Activated T-cell treated with anti-CD3 and anti-CD28 coated beads, Interleukin-2, amount 50 U/mL, for 48 hours (primary cell): ENCODE measurements at regions not wholly inside any gene's neighbourhood (a gene's known extent, or its start where the extent isn't known, plus 50 kb on each side); places are given as distances from the start of the nearest gene placed in this dataset.
"Not testable (repeated sequence)": the region's sequence is repeated elsewhere in the genome, so short reads cannot be mapped to it uniquely, and the experiment has no call there.

Experiments used
- DNase-seq, 2 experiments: peaks; one replicate each; pipeline ENCODE4 v3.0.0-alpha.2; 2020

DNA sequence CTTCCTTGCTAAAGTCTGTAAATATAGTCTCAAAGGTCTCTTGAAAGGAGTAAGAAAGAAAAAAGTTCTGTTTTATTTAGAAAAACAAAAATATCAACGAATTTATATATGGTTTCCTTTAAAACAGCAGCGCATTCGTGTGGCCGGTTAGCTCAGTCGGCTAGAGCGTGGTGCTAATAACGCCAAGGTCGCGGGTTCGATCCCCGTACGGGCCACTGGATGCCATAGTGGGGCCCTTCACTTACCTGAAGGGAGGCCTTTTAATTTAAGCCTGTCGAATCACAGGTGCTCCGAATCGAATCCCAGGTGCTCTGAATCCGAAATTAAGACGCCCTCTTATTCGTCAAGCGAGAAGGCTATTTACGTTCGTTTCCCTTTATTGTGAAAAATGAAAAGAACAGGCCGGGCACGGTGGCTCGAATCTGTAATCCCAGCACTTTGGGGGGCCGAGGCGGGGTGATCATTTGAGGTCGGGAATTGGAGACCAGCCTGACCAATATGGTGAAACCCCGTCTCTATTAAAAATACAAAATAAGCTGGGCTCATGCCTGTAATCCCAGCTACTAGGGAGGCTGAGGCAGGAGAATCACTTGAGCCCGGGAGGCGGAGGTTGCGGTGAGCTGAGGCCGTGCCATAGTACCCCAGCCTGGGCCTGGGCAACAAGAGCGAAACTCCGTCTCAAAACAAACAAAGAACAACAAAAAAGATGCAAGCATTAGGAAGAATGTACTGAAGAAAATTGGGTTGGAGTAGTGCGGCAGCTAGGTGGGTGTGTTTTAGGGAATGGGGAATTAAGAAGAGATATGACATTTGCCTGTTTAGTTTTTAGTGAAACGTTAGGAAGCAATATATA, 195.8 kb upstream of the ZNF184 start:
- DNase-seq: peak; percentile 86

DNA sequence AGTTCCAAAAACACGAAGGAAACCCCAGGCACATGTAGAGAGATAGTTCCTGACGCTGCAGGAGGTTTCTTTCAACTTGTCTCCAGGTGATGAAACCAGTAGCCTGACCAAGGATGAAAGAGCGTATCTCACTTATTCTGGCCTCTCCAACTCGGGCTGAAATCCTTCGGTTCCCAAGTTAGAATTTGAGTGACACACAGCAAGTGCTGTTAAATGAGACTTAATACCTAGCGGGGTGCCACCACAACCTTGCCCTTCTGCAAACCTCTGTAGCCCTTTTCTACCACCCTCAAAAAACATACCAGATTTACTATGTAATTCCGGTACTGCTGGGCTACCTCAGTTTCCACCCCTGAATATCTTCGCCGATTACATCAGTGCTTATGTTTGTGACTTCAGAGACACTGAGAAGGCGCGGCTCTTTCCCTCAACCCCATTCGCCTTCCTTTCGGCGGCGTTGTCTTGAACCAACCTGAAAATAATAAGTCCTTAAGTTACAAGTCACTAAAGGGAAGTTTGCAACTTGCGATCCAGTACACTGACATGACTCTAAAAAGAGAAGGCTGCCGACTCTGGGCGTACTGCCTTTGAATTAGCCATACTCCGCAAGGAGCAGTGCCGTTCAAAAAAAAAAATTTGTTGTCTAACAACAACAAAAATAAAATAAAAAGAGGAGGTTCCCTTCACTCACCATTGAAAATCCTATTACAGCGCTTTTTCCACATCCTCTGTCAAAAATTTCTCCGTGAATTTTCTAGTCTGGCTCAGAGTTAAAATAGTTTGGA, 194.9 kb upstream of the ZNF184 start:
- DNase-seq: no peak

DNA sequence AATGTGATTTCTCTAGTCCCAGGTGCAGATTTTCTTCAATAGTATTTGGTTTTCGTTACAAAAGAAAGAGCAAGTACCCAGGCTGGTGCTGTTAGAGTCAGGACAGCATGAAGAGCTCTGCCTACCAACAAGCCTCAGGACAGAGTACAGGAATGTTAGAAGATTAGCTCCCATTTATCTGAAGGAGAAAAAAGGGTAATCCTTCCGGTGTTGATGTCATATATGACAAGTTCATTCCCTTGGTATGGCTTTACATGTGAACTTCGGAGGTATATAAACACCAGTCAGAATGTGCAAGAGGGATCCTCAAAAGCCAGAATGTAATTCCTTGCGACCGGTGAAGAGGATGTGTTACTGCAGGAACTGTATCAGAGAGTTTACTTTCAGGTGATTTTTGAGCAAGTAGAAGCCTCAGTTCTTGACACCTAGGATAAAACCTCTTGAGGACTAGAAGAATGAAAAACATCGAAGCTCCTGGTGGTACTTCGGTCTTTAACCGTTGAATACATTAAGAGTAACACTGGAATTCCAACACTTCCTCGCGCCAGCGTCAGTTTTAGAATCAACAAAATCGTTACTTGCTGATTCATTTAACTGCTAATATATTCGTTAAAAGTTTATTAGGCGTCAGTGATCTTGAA, 194.2 kb upstream of the ZNF184 start:
- no peak for DNase-seq

DNA sequence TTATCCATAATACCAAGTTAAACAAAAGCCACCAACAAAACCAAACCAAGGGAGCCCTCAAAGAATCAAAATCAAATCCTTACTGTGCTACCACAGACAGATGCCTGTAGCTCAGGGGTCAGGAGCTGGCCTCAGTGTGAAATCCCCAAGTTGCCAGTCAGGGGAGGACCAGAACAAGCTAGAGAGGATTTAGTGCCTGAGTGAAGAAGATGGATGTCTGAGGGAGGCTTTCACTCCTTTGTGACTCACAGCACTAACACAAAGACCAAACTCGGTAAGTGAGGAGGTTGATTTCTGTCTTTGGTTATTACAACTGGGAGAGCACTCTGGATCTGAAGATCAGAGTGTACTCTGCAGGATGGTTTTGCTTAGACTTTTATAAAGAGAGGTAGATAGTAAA, 189.9 kb upstream of the ZNF184 start:
- DNase-seq: no peak

DNA sequence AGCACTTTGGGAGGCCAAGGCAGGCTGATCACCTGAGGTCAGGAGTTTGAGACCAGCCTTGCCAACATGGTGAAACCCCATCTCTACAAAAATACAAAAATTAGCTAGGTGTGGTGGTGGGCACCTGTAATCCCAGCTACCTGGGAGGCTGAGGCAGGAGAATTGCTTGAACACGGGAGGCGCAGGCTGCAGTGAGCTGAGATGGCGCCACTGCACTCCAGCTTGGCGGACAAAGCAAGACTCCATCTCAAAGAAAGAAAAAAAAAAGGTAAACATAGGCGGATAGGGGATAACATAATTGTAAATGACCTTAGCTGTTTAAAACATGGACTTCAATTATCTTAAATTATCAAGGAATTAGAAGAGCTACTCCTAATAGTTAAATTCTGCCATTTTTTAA, 189.3 kb upstream of the ZNF184 start:
- not testable (repeated sequence) for DNase-seq

DNA sequence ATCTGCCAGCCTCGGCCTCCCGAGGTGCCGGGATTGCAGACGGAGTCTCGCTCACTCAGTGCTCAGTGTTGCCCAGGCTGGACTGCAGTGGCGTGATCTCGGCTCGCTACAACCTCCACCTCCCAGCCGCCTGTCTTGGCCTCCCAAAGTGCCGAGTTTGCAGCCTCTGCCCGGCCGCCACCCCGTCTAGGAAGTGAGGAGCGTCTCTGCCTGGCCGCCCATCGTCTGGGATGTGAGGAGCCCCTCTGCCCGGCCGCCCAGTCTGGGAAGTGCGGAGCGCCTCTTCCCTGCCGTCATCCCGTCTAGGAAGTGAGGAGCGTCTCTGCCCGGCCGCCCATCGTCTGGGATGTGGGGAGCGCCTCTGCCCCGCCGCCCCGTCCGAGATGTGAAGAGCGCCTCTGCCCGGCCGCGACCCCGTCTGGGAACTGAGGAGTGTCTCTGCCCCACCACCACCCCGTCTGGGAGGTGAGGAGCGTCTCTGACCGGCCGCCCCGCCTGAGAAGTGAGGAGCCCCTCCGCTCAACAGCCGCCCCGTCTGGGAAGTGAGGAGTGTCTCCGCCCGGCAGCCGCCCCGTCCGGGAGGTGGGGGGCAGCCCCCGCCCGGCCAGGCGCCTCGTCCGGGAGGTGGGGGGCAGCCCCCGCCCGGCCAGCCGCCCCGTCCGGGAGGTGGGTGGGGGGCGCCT, 180.4 kb upstream of the ZNF184 start:
- not testable (repeated sequence) for DNase-seq

DNA sequence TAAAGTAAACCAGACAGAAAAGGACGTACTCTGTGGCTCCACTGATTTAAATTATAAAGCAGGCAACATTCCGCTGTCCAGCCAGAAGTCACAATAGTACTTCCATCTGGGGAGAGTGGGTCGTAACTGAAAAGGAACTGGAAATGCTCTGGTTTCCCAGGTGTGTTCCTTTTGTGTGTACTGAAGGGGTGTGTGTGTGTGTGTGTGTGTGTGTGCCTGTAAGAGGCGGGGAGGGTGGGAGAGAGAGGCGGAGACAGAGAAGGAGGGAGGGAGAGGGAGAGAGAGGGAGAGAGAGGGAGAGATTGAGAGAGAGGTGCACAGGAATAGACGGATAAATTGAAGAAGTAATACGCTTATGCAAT, 178.4 kb upstream of the ZNF184 start:
- DNase-seq: no peak

DNA sequence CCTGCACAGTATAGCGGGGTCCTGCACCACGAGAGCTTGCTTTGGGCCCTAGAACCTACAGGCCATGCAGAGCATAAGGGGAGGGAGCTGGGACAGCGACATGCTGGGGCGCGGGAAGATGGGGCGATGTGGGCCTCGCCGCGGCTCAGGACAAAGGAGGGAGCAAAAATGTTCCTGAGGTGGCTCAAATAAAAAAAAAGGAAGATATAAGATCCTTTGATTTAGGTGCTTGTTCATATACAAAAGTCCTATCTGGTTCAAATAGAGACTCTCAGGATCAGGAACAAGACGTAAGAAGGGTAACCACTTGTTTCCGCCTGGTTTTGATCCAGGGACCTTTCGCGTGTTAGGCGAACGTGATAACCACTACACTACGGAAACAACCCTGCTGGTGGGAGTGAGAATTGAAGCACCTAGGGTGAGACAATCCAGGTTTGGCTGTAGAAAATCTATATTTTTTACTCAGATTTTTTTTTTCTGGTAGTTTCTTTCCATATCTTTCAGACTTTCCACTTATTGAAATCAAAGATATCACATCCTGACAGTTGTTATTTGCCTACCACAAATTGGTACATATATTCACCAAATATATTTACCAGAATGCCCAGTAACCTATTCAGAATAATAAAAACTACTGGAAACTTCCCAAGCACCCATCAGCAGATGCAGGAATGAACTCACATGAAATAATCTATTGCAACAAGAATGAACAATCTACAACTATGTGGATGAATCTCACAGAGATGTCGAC, 177.9 kb upstream of the ZNF184 start:
- peak; percentile 72 to 76 for DNase-seq

DNA sequence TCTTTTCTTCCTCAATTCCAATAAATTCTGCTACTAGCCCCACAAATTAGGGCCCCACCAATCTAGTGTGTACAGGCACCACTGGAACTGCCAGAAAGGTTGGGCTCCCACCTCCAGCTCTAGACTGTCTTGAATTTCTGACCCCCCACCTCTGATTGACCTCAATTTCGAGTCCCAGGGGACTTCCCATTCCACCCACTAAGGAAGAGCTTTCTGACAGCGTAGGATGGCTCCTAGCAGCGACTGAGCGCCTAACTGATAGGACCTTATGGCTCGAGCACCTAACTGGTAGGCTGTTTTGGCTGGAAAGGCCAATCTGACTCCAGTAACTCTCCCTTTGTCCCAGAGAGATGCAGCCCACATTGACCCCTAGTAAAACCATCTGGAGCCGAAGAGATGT, 171.6 kb upstream of the ZNF184 start:
- no peak for DNase-seq

DNA sequence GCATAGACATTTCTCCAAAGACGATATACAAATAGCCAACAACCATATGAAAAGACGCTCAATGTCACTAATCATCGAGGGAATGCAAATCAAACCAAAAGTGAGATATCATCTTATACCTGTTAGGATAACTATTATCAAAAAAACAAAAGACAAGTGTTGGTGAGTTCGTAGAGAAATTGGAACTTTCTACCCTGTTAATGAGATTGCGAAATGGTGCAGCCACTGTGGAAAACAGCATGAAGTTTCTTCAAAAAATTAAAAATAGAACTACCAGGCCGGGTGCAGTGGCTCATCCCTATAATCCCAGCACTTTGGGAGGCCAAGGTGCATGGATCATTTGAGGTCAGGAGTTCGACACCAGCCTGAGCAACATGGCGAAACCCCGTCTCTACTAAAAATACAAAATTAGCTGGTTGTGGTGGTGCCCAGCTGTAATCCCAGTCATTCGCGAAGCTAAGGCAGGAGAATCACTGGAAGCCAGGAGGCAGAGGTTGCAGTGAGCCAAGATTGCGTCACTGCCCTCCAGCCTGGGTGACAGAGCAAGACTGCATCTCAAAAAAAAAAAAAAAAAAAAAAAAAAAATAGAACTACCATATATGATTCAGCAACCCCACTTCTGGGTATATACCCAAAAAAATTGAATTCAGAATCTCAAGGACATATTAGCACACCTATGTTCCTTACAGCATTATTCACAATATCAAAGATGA, 170.0 kb upstream of the ZNF184 start:
- no peak for DNase-seq

DNA sequence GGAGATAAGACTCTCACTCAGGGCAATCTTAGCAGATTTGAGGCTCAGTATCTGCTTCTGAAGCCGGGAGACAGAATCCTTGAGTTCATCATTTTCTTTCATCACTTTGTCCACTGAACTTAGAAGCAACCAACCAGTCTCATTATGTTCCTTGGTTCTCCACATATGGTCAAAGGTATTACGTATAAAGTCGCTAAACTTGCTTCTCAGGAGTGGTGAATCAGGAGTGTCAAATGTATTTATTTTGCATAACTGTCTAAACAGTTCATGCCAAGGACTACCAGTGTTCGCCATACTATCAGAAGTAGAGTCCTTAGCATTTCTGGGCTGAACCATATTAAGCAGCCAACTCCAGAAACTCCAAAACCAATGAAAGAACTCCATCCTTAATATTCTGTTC, 163.0 kb upstream of the ZNF184 start:
- DNase-seq: not testable (repeated sequence)

DNA sequence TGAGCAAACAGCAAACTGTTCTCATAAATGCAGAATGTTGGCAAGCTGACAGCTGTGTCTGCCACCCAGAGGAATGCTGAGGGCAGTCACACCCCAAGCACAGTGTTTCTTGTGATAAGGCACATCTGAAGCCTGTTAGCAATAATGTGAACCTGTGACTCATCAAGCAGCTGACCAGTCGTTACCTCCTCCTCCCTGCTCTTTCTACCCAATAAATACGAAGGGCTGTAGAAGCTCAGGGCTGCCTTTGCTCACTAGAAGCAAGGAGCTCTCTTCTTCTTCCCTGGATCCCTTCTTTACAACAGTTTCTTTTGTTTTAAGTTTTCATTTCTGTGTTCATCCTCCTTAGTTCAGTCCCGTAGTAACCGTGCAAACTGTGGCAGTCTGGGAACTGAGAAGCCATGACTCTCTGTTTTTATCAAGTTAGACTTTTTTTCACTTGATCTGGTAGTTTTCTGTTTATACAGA, 160.3 kb upstream of the ZNF184 start:
- not testable (repeated sequence) for DNase-seq

DNA sequence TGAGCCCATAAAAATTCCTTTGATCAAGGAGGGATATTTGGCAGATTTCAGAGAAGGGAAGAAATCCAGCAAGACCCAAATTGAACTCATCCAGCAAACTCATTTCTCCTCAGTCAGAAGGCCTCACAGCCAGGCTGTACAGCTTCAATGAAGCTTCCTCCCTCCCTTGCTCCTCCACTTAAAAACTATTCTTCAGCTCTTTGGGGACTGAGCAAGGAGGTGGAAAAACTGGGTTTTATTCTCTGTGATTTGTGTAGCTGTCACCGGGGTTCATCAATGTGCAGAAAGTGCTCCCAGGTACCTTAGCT, 158.7 kb upstream of the ZNF184 start:
- no peak for DNase-seq

DNA sequence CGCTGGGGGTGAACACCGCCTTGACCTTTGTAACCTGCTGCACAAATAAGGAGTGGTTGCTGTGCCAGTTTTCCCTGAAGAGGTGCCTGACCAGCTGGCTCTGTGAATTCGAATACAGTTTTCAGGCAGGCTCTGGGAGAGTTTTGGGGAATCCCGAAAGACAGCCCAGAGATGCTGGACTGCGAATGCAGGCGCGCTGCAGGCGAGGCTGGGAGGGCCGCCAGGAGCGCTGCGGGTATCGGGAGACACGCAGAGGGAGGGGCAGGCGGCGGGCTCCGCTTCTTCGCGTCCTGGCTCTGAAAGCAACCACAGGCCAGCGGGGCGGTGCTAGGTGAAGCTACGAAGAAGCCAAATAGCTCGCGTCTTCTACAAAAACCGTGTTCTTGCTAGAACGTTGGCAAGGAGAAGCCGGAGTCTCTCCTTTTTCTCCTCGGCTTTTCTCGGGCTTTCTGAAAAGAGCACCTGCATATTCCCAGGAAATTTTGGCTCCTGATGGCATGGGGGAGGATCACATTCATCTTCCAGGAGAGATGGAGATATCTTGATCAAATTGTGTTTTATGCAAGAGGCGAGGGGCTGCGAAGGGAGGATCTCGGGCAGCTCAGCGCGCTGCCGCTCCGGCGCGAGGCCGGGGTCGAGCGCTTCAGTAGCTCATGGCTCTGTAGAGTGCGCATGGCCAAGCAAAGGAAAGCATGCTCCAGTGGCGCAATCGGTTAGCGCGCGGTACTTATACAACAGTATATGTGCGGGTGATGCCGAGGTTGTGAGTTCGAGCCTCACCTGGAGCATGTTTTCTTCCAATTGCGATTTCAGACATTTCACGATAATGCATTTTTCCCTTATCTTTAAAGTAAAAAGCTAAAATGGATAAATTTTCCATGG, 158.1 kb upstream of the ZNF184 start:
- DNase-seq: peak; percentile 84 to 85

DNA sequence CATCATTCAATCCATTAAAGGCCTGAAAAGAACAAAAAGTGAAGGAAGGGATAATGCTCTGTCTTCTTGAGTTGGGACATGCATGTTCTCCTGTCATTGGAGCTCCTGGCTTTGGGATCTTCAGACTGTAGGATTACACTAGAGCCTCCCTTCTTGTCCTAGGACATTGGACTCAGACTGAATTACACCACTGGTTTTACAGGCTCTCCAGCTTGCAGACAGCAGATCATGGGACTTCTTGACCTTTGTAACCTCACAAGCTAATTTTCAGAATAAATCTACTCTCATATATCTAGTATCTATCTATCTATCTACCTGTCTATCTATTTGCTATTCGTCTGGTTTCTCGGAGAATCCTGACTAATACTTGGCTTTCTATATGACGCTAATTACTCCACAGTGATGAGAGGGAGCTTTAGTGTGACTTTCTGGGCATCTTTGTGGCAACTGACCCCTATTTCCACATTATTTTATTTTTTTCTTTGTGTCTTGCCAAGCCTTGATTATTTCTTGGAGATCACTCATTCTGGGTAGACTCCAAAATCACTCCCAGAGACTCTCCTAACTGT, 151.9 kb upstream of the ZNF184 start:
- DNase-seq: no peak

DNA sequence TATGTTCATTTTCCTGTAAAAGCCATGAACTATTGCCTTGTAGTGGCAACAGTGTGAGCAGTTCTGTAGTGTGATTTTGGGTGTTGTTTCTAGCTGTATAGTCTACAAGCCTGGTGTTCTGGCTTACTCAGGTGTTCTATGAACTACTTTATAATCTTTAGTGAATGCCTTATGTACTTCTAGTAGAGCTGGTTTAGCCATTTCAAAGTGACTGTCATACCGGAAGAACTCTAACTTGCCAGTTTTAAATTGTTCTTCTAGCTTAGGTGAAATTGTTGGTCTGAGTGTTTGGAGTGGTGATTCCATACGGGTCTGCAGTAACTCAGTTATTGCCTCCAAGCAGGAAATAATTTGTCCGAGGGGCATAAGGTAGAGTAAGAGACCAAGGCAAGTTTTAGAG, 150.2 kb upstream of the ZNF184 start:
- no peak for DNase-seq

DNA sequence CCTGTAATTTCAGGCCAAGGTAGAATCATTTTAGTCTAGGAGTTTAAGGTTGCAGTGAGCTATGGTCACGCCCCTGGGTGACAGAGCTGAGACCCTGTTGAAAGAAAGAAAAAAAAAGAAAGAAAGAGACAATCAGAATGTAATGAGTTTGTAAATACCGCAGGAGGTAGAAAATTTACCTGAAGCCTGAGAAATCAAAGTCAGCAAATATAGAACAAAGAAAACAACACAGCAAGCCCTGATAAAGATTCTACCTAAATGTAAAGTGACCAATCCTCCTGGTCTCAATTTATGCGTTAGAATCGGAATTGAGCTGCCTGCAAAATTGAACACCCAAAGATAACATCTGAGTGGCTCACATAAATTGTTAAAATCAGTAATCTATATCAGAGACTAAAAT, 146.5 kb upstream of the ZNF184 start:
- no peak for DNase-seq

DNA sequence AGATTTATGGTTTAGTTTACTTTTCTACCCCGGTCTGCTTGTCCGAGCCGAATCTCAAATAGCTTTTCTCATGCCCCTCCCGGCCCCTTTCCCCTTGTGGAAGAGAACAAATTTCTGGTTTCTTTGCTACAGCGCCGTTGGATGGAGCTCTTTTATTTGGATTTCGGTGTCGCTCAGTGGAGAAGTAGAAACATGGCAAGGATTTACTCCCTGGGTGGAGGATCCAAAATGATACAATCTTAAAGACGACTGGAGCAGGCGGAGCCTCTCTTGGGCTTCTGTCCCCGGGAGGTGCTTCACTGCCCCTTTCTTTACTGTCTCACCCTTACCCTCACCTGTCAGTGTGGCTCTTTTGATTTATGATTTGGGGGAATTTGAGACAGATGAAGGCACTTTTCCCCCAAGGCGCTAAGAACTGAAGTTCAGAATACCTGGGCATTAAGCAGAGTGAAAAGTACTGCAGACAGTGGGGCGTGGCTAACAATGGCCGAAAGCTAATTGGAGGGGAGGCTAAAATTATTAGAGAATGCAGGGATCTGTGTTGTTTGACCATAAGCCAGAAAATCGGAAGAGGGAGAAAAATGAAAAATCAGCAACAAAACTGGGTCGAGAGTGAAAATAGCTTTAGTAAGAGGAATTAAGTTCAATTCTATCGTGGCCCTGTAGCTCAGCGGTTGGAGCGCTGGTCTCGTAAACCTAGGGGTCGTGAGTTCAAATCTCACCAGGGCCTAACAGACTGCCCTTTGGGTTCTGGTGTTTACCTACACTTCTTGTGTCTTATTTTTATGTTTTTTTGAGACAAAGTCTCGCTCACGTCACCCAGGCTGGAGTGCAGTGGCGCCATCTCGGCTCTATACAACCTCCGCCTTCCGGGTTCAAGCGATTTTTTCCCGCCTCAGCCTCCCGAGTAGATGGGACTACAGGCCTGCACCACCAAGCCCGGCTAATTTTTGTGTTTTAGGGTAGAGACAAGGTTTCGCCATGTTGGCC, 145.1 kb upstream of the ZNF184 start:
- DNase-seq: peak; percentile 39 to 43

DNA sequence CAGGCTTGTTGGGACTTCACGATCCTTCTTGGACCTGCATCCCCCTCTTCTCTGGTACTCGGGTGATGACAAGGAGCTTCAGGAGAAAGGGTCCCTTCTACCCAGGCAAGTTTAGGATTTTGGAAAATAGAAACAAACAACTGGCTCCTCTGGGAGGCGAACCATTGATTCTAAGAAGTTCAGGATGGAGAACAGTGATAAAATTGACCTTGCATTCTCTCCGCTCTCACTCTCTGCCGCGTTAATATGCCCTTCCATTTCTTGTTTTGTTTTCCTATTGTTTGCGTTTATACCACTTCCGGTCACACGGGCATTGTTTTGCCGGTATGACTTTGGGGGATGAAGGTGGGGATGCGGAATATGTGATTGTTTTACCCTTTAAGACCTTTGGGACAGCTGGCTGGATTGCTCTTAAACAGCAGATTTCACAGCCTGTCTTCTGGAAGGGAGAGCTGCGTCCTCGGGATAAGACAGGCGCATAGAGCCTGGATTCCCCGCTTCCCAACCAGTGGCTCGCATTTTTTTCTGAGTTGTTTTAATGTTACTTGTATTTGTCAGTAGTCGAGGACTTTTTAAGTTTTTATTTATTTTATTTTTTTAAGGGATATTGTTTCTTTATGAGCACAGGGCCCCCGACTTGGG, 144.3 kb upstream of the ZNF184 start:
- DNase-seq: no peak
